NCI-H2227 (cell line): ENCODE measurements at regions not wholly inside any gene's neighbourhood (a gene's known extent, or its start where the extent isn't known, plus 50 kb on each side); places are given as distances from the start of the nearest gene placed in this dataset.
"Not testable (repeated sequence)": the region's sequence is repeated elsewhere in the genome, so short reads cannot be mapped to it uniquely, and the experiment has no call there.

Experiments used
- DNase-seq: peaks from one replicate; lab custom pipeline; 2025; ENCODE audit not compliant: unreplicated experiment; lab: John Stamatoyannopoulos, UW

DNA sequence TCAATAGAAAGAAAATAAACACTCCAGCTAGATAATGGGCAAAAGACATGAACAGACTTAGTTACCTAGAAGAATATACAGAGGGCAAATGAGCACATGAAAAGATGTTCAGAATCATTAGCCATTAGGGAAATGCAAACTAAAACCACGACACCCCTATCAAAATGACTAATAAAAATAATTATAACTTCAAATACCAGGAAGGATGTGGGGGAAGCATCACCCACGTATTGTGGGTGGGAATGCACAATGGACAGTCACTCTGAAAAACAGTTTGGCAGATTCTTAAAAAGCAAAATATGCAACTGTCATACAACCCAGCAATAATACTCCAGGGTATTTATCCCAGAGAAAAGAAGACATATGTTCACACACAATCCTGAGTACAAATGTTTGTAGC, 92.6 kb downstream of the DLL1 start:
- DNase-seq = no peak

DNA sequence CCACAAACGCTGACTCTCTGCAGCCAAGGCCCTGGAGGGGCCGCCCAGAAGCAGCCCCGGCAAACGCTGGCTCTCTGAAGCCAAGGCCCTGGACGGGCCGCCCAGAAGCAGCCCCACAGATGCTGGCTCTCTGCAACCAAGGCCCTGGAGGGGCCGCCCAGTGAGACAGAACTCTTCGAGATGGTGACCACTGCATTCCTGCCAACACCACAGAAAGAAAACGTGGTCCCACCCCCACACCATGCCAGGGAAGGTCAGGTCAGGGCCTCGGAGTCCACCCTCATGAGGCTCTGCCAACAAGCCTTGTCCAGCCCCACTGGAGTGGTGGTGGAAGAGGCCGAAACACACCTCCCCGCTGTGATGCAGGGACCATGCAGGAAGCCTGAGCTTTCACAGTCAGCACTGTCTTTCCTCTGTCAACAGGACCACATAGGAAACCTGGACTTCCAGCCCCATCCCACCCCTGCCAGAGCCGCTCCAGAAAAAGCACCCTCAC, 97.5 kb downstream of the DLL1 start:
- no peak for DNase-seq

DNA sequence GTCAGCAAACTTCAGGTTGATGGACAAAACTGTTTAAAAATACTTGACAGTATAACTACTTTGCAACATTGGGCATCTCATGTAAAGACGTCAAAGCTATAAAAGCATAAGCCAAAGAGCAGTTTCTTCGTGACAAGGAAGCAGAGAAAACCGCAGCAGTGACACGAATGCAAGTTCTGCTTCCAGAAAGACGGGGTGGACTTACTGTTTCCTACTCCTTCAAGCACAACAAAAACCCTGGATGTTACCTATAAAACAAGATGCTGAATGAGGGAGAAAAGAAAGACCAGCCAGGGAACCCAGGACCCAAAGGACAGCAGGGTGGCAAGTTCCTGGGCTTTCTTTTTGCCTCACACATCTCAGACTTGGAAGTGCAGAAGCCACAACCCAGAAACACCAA, 98.0 kb downstream of the DLL1 start:
- no peak for DNase-seq

DNA sequence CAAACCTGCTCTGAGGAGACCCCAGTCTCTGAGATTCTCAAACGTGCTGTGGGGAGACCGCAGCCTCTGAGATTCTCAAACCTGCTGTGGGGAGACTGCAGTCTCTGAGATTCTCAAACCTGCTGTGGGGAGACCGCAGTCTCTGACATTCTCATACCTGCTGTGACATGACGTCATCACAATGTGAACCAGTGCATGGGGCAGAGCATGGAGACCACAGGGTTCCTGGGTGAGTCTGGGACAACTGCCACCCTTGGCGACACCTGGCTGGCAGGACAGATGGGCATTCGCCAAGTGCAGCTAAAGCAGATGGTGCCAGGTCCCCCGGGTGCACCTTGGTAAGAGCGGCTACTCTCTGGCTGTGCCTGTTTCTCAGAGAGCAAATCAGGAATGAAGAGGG, 98.8 kb downstream of the DLL1 start:
- DNase-seq = not testable (repeated sequence)

DNA sequence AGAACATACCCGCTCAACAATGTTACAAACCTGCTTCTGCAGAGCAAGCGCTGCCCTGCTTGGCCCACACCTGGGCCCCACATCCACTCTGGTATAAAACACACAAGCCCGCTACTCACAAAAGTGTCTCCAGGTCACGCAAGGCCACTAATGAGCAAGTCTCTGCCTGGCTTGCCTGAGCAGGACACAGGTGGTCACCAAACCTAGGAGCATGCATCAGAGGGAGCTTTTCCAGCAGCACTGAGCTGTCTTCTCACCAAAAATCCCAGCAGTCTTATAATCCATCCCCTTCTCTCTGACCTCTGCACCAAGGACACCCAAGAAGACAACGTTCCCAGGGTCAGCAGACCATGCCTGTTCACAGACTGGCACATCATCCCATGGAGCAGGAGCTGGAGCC, 100.8 kb downstream of the DLL1 start:
- DNase-seq = no peak

DNA sequence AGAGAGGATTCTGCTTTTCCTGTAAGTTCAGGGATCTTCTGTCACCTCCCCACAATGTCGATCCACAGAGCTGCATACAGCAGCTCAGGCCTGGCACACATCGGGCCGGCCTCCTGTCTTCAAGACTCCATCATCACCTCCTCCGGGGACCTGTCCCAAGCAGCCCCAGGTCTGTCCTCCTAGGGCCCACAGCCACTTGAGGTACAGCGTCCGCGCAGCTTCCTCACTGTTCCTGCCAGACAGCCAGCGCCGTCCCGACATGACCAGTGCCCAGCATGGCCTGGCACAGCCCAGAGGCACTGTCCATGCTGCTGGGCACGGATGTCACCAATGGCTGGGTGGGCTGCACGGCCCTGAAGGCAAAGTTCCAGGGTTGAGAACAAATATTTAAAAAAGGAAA, 101.6 kb downstream of the DLL1 start:
- DNase-seq = no peak

DNA sequence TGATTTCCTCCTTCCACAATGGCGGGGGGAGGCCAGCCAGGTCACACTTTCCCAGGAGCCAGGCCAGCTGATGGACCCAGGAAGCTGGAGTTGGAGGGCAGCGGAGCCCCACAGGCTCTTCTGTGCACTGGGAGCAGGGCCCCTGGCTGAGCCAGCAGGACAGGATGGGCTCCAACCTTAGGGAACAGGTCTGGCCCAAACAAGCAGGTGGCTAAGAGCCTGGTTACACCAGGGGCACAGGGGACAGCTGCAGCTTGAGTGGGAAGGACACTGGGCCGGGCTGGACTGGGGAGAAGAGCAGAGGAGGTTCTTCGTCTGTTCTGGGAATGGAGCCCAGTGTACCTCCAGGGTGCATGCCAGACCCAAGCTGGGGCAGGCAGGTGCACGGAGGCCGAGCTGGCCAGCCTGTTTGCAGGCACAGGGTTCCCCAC, 102.3 kb downstream of the DLL1 start:
- DNase-seq = no peak

DNA sequence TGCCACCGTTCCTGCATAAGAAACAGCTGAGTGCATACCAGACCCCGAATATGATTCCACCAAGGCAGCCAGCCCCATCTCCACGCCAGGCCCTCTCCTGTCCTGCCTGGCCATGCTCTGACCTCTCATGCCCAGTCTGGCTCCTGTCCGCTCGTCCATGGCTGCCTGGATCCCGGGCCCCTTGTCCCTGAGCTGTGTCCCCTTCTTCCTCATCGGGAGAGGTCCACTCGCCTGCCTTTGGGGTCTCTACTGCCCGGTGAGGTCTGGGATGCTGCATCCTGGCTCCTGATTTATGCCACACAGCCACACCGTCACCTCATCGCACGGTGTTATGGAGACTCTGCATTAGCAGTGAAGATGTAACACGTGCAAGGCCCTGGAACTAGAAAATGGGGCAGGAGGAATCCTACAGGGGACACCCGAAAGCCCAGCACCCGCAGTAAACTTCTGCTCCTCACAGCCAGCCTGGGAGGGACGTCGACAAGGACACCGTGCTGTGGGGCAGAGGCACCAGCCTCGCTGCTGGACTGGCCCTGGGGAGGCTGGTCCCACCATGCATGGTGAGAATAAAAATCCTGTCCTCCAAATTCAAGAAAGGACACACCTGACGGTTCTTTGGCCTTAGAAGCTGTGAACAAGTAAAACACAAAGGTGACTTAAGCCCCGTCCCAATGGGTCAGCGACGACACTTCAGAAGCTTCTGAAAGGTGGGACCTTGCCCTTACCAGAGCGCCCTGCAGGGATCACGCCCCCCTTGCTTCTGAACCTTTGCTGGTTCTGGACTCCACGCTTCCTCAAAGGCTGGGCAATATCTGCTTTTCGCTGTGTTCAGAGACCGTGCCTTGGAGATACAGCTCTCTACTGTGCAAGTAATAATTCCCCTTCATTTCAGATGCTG, 103.0 kb downstream of the DLL1 start:
- DNase-seq = no peak

DNA sequence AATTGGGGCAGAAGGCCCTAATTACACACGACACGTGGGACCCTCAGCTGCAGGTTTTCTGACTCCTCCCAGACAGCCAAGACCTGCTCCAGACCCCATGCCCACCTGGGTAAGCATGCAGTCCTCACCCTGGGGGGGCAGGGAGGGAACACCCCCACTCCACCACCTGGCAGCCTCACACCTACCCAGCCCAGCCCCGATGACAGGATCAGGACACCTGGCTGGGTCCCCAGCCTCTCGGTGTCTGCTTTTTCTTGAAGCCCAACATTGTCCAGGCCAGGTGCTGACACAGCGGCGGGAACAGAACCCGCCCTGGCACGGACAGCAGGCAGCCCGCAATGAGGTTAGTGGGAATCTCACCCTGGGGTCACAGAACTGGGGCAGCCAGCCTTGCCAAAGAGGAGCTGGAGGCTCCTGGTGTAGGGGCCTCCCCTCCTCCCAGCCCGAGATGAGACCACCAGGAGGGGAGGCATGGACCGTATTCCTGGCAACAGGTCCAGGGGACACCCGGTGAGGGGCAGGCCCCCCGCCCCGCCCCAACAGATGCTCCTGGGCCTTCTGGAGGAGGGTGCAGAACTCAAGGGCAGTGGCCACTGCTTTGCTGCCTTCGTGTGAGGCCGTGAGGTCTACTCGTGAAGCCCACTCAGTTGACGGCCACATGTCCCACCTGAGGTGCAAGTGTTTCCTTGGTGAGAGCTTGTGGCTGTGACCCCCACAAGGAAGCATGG, 103.8 kb downstream of the DLL1 start:
- DNase-seq = no peak

DNA sequence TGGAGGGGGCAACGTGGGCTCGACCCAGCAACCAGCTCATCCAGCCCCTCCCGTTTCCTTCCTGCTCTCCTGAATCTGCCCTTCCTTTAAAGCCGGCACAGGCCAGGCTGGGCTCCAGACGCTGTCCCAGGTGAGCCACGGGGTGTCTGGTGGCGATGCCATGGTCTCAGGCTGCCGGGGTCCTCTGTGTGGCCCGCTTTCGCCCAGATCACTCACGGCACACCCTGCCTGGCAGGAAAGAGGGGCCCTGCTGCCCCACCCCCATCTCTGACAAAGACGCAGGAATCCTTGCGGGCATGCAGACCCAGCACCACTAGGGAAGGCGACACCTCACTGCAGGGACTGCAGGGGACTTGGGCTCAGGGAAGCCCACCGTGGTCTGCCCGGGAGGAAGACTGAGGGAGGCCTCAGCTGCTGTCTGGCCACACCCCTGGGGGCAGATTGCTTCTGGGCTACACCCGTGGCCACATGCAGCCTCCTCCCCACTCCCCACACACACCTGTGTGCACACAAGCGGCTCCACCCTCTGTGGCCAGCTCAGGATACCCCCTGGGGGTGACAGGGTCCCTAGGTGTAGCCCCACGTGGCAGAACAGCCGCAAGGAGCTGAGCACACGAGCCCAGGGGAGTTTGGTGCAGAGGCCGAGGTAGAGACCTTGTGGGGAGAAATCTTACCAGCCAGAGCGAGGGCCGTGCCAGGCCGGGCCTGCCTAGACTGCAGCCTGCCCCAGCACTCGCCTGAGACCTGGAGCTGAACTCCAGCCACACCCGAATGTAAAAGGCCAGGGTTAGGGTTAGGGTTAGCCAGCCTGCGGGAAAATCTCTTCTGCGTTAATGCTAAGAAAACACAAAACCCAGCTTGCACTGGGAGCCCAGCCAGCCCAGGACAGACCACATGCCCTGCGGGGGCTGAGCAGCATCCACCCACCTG, 104.6 kb downstream of the DLL1 start:
- DNase-seq = no peak

DNA sequence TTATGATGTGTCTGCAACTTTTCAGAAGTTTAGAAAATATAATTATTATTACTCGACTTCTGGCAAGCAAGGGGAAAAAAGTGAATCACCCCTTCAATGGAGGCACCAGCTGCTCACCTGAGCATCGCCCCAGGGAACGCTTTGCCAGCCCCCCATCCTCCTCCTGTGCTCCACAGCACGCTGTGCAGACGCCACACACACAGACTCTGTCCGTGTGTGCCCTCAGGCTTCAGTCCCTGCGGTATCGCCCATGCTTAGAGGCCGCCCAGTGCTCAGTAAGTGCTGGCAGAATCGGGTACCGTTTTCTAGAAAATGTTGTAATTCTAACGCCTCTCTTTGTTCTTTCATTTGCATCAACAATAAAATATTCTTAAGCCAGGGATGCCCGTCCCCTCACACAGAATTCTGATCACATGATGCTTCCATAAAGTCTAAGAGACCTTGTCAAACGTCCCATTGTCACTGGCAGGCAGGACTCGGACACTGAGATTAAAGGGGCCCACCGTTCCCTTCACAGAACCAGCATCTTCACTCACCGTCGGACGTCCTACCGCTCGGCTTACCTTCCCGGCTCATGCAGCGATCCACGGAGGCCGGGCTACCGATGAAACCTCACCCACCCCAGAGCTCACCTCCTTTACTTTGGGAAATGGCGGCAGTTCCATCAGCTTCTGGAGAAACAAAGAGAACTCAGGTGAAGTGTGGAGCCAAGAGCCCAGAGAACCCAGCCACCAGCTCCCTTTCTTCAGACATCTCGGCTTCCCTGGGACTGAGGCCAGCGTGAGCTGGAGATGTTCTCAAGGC, 105.5 kb downstream of the DLL1 start:
- no peak for DNase-seq

DNA sequence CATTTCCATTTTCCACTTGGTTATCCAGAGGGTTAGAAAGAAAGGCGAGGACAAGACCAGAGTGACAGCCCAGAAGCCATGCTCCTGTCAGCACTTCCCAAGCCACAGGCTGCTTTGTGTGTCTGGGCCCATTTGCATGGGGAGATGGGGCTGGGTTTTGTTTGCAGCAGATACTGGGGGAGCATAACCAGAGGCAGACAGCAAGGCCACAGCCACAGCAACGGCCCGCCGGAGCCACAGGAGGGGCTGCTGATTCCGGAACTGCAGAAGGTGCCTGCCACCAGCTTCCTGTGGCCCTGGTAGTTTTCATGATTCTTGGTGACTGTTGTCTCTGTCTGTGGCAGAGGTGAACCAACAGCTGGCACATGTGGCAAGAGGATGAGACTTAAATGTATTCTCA, 106.6 kb downstream of the DLL1 start:
- no peak for DNase-seq

DNA sequence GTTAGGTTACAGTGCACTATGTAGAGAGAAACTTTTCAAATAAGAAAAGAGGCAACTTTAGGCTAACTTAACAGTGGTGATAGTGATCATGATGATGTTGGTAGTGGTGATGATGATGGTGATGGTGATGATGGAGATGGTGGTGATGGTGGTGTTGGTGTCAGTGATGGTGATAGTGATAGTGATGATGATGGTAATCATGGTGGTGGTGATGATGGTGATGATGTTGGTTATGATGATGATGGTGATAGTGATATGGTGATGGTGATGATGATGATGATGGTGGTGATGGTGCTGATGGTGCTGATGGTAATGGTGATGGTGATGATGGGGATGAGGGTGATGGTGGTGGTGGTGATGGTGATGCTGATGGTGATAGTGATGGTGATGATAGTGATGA, 107.4 kb downstream of the DLL1 start:
- DNase-seq = no peak

DNA sequence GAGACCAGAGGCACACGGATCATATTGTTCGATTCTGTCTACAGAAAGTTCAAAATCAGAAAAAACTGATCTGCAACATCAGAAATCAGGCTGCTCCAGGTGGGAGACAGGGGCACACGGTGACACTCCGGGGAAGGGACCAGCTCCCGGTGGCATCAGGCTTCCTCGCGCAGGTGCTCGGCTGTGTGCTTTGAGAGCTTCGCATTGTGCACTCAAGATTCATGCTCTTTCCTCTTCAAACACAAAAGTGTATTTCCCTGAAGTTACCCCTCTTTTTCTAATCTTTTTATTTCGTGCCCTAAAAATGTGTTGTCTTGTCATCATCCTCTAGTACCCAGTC, 108.1 kb downstream of the DLL1 start:
- no peak for DNase-seq

DNA sequence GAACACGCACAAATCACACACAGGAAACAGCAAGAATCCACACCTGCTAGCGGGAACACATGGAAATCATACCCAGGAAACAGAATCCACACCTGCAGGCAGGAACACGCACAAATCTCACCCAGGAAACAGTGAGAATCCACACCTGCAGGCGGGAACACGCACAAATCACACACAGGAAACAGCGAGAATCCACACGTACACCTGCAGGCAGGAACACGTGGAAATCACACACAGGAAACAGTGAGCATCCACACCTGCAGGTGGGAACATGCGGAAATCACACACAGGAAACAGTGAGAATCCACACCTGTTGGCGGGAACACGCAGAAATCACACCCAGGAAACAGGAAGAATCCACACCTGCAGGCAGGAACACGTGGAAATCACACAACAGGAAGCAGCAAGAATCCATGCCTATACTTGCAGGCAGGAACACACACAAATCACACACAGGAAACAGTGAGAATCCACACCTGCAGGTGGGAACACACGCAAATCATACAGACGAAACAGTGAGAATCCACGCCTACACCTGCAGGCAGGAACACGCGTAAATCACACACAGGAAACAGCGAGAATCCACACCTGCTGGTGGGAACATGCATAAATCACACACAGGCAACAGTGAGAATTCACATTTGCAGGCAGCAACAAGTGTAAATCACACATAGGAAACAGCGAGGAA, 108.6 kb downstream of the DLL1 start:
- no peak for DNase-seq

DNA sequence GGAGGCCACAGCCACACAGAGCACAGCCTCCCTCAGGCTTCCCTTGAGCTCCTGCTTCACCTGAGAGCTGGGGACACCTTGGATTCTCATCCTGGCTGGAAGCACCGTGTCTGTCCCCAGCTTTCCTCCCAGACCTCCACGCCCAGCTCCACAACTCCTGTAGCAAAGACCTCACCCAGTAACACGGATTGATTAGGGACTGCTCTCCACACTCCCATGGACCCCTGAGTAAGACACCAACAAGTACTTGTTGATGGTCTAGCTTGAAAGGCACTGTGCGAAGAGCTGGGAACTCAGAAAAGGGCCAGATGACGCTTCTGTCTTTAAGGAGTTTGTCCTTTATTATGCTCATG, 109.6 kb downstream of the DLL1 start:
- no peak for DNase-seq

DNA sequence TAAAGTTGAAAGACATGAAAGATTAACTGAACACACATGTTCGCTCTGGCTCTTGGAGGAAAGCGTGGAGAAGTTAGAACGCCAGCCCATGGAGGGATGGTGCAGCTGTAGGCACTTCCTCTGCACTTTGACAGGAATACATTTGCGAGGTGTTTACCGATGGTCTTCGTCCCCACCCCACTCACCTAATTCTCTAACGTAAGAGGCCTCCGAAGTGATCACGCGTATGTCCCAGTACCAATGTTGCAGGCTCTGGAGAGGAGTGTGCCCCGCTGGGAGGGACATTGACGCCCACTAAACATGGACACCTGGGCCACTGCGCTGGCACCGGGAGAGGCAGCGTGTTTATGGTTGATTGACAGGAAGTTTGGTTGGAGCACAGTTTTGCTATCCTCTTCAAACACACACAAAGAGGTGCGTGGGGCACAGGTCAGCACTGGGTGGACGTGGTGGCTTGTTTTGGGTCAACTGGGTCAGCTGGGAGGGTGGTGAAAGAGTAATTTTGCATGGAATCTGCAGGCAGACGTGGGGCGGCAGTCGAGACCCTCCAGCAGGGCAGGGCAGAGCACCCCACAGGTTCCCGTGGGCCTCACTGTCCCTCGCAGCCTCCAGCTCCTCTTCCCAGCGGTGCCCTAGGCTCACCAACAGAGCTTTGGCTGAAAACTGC, 110.1 kb downstream of the DLL1 start:
- no peak for DNase-seq

DNA sequence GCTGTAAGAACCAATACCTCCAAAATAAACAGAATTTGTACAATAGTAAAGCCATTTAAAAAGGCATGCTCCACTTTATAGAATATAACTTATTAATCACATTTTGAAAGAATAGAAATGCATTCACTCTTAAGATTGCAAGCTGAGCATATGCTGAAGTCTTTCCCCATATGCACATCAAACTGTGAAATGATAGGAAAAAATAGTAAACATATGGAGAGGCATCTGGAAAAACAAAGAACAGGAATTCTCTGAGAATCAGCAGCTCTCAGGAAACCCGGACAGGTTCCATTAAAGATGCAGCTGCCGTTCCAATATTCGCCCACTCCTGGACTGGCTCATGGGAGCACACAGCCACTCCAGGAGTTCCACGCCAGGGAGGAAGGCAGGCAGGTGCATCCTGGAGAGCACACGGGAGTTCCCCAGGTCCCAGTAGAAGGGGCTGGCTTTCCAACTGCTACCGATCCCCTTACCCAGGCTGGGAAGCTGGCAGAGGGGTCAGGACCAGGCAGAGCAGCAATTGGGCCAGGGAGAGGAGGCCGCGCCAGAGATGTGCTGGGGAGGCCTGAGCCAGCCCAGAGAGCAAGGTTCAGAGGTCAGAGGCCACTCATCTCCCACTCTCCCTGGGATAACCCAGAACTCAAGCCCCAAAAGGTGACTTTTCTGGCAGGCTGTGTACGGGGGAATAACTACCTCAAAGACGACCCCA, 111.1 kb downstream of the DLL1 start:
- DNase-seq = no peak
